WTC11 (cell line): ENCODE measurements at regions not wholly inside any gene's neighbourhood (a gene's known extent, or its start where the extent isn't known, plus 50 kb on each side); places are given as distances from the start of the nearest gene placed in this dataset.

Source experiments
- ATAC-seq: fragments of 200-7000 bp; cut with Tn5 transposase; 2 replicates; pipeline ENCODE4 v1.10.0; 2021; ENCODE audit warnings: mild to moderate bottlenecking, moderate library complexity
- CTCF ChIA-PET: fragments of 300-600 bp; sonication (Branson Sonifier 250); formaldehyde crosslinking; loops from one replicate; lab custom pipeline; 2021; ENCODE audit warnings: antibody characterized with exemption; lab: Charles Lee
- POLR2A ChIA-PET: fragments of 350-600 bp; sonication (Branson Sonifier 250); formaldehyde crosslinking; loops from one replicate; lab custom pipeline; 2021; ENCODE audit warnings: antibody characterized with exemption; lab: Charles Lee
- DNase-seq: peaks from one replicate; pipeline ENCODE4 v3.0.0; 2021; ENCODE audit warnings: low spot score
- H3K27ac Mint-ChIP-seq: 2 replicates; pipeline ENCODE4 v1.8.0; 2021; ENCODE audit warnings: mixed read lengths
- H3K27me3 Mint-ChIP-seq: 2 replicates; pipeline ENCODE4 v1.8.0; 2021; ENCODE audit warnings: low read depth, mild to moderate bottlenecking, moderate library complexity, mixed read lengths
- H3K36me3 Mint-ChIP-seq: 2 replicates; pipeline ENCODE4 v1.8.0; 2021; ENCODE audit warnings: mixed read lengths
- H3K4me1 Mint-ChIP-seq: 2 replicates; pipeline ENCODE4 v1.8.0; 2022; ENCODE audit warnings: mixed read lengths
- H3K4me3 Mint-ChIP-seq: 2 replicates; pipeline ENCODE4 v1.8.0; 2021; ENCODE audit warnings: mild to moderate bottlenecking, moderate library complexity, mixed read lengths
- H3K9me3 Mint-ChIP-seq: 2 replicates; pipeline ENCODE4 v1.8.0; 2021; ENCODE audit warnings: mixed read lengths
- EMX1 ChIP-seq: fragments of 250-450 bp; sonication (Bioruptor Pico); IDR thresholded peaks from 2 replicates; pipeline ENCODE4 v1.8.0; 2021; ENCODE audit warnings: mild to moderate bottlenecking
- FOXJ3 ChIP-seq: sonication (generic); formaldehyde crosslinking; IDR thresholded peaks from 2 replicates; pipeline ENCODE4 v1.9.0; 2021; ENCODE audit warnings: missing genetic modification reagents, mild to moderate bottlenecking, borderline replicate concordance
- FOXK1 ChIP-seq: sonication (generic); formaldehyde crosslinking; IDR thresholded peaks from 2 replicates; pipeline ENCODE4 v1.8.0; 2022; ENCODE audit warnings: mild to moderate bottlenecking, moderate library complexity, missing genetic modification reagents
- IRF2 ChIP-seq: sonication (generic); formaldehyde crosslinking; IDR thresholded peaks from 2 replicates; pipeline ENCODE4 v1.8.0; 2022; ENCODE audit warnings: low read depth, missing genetic modification reagents, borderline replicate concordance
- MYBL2 ChIP-seq: sonication (generic); formaldehyde crosslinking; IDR thresholded peaks from 2 replicates; pipeline ENCODE4 v1.8.1; 2023; ENCODE audit warnings: mild to moderate bottlenecking, moderate library complexity, missing genetic modification reagents
- NR2C2 ChIP-seq: sonication (generic); formaldehyde crosslinking; IDR thresholded peaks from 2 replicates; pipeline ENCODE4 v1.8.0; 2022; ENCODE audit warnings: mild to moderate bottlenecking, missing genetic modification reagents
- NR3C1 ChIP-seq: sonication (generic); formaldehyde crosslinking; conservative IDR thresholded peaks from 2 replicates; pipeline ENCODE4 v1.8.1; 2023; ENCODE audit warnings: low read depth, mild to moderate bottlenecking, missing genetic modification reagents
- RELA ChIP-seq: sonication (generic); formaldehyde crosslinking; IDR thresholded peaks from 2 replicates; pipeline ENCODE4 v1.8.1; 2022; ENCODE audit warnings: missing genetic modification reagents, mild to moderate bottlenecking, borderline replicate concordance
- ZNF317 ChIP-seq: sonication (generic); formaldehyde crosslinking; IDR thresholded peaks from 2 replicates; pipeline ENCODE4 v1.8.1; 2023; ENCODE audit warnings: low read depth, mild to moderate bottlenecking, moderate library complexity, missing genetic modification reagents, borderline replicate concordance
- ZNF423 ChIP-seq: fragments of 250-450 bp; sonication (Bioruptor Pico); IDR thresholded peaks from 2 replicates; pipeline ENCODE4 v2.1.2; 2022; ENCODE audit warnings: mild to moderate bottlenecking, moderate library complexity
- TF ChIP-seq, protein P1 (sequence below): fragments of 250-450 bp; sonication (Bioruptor Pico); IDR thresholded peaks from 2 replicates; pipeline ENCODE4 v1.8.0; 2021; ENCODE audit warnings: mild to moderate bottlenecking
- TF ChIP-seq, protein P2 (sequence below): sonication (generic); formaldehyde crosslinking; IDR thresholded peaks from 2 replicates; pipeline ENCODE4 v1.8.1; 2023; ENCODE audit warnings: mild to moderate bottlenecking, missing genetic modification reagents
- TF ChIP-seq, protein P3 (sequence below): sonication (generic); formaldehyde crosslinking; IDR thresholded peaks from 2 replicates; pipeline ENCODE4 v1.8.0; 2022; ENCODE audit warnings: mild to moderate bottlenecking, missing genetic modification reagents
- TF ChIP-seq, protein P4 (sequence below): fragments of 250-450 bp; sonication (Bioruptor Pico); IDR thresholded peaks from 2 replicates; pipeline ENCODE4 v1.9.0; 2021; ENCODE audit warnings: mild to moderate bottlenecking
- TF ChIP-seq, protein P5 (sequence below): fragments of 250-450 bp; sonication (Bioruptor Pico); IDR thresholded peaks from 2 replicates; pipeline ENCODE4 v1.9.0; 2021; ENCODE audit warnings: mild to moderate bottlenecking
- TF ChIP-seq, protein P6 (sequence below): sonication (generic); formaldehyde crosslinking; IDR thresholded peaks from 2 replicates; pipeline ENCODE4 v1.8.1; 2023; ENCODE audit warnings: mild to moderate bottlenecking, missing genetic modification reagents, borderline replicate concordance
- TF ChIP-seq, protein P7 (sequence below): fragments of 250-450 bp; sonication (Bioruptor Pico); IDR thresholded peaks from 2 replicates; pipeline ENCODE4 v1.9.0; 2021; ENCODE audit warnings: moderate library complexity, mild to moderate bottlenecking, inconsistent platforms, borderline replicate concordance
- TF ChIP-seq, protein P8 (sequence below): sonication (generic); formaldehyde crosslinking; IDR thresholded peaks from 2 replicates; pipeline ENCODE4 v1.8.0; 2022; ENCODE audit warnings: missing genetic modification reagents

DNA sequence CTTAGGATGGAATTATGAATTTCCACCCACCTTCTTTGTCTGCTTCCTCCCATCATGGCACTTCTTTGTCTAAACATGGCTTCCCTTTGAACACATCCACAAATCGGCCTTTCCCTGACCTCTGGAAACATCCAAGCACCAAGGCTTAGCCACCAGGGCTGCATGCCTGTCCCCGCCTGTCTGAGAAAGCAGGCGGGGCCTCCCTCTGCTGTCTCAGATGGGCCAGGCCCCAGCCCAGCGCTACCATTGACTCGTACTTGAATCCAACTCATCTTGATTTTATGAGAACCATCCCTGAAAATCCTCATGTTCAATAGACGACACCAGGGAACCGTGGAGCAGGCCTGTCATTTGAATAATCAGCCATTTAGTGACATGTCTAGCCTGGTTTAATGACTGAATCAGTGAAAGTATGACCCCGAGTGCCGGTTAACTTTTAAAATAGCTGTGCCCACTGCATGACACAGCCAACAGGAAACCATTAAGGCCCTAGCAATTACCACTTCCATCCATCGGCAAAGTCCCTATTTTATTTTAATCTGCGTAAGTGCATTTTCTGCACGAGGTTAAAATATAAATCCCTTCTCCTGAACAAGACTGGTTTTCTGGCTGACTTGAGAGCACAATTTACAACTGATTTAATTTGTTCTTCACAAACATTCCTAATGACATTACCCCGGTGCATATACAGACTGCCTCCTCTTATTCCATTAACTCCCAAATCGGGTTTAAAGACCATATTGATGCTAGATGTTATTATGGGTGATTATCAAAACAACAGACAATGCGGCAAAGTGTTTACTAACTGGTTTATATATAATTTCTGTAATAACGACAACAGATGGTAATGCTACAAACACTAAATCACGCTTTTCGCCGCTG is 194.7 kb downstream of the BUB3 start (continued):
- TF ChIP-seq, protein P1, sequence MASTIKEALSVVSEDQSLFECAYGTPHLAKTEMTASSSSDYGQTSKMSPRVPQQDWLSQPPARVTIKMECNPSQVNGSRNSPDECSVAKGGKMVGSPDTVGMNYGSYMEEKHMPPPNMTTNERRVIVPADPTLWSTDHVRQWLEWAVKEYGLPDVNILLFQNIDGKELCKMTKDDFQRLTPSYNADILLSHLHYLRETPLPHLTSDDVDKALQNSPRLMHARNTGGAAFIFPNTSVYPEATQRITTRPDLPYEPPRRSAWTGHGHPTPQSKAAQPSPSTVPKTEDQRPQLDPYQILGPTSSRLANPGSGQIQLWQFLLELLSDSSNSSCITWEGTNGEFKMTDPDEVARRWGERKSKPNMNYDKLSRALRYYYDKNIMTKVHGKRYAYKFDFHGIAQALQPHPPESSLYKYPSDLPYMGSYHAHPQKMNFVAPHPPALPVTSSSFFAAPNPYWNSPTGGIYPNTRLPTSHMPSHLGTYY (CRISPR knock-in tag), result no peak
- TF ChIP-seq, protein P2, sequence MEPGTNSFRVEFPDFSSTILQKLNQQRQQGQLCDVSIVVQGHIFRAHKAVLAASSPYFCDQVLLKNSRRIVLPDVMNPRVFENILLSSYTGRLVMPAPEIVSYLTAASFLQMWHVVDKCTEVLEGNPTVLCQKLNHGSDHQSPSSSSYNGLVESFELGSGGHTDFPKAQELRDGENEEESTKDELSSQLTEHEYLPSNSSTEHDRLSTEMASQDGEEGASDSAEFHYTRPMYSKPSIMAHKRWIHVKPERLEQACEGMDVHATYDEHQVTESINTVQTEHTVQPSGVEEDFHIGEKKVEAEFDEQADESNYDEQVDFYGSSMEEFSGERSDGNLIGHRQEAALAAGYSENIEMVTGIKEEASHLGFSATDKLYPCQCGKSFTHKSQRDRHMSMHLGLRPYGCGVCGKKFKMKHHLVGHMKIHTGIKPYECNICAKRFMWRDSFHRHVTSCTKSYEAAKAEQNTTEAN (CRISPR knock-in tag), result no peak
- TF ChIP-seq, protein P3, sequence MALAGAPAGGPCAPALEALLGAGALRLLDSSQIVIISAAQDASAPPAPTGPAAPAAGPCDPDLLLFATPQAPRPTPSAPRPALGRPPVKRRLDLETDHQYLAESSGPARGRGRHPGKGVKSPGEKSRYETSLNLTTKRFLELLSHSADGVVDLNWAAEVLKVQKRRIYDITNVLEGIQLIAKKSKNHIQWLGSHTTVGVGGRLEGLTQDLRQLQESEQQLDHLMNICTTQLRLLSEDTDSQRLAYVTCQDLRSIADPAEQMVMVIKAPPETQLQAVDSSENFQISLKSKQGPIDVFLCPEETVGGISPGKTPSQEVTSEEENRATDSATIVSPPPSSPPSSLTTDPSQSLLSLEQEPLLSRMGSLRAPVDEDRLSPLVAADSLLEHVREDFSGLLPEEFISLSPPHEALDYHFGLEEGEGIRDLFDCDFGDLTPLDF (CRISPR knock-in tag), result no peak
- TF ChIP-seq FOXK1 (no peak), ZNF317 (CRISPR knock-in tag) (no peak), IRF2 (CRISPR knock-in tag) (no peak), RELA (CRISPR knock-in tag) (no peak)
- TF ChIP-seq, protein P4, sequence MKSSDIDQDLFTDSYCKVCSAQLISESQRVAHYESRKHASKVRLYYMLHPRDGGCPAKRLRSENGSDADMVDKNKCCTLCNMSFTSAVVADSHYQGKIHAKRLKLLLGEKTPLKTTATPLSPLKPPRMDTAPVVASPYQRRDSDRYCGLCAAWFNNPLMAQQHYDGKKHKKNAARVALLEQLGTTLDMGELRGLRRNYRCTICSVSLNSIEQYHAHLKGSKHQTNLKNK (CRISPR knock-in tag), result no peak
- TF ChIP-seq, all 79 proteins: peak for 0

DNA sequence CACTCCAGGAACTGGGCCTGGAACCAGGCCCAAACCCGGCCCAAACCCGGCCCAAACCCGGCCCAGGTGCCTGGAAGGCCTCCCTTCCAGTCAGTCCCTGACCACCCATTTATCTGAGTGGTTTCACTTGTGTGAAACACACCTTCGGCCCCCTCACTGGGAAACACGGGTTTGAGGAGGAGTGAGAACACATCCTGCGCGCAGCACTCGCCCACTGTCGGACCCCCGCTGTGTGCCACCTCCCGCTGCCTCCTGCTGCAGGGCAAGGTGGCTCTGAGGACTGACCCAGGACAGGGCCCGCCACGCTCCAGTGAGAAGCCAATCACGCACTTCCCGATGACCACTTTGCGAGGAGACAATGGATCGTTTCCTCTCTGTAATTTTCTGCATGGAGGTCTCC is 197.5 kb downstream of the BUB3 start:
- ChIA-PET CTCF (no interaction called here), POLR2A (no interaction called here)
- ATAC-seq (no peak), DNase-seq (no peak)
- no peak overlapping the region for H3K4me3 Mint-ChIP-seq
- H3K4me1 Mint-ChIP-seq, result peaks cover 16% of the 10 kb centered on the region
- H3K9me3 Mint-ChIP-seq, result no peaks in the 10 kb centered on the region
- H3K36me3 Mint-ChIP-seq, result no peaks in the 10 kb centered on the region
- no peak overlapping the region for H3K27ac Mint-ChIP-seq
- H3K27me3 Mint-ChIP-seq, result no peaks in the 10 kb centered on the region
- TF ChIP-seq ZNF423 (CRISPR knock-in tag) (no peak), NR3C1 (CRISPR knock-in tag) (no peak), MYBL2 (CRISPR knock-in tag) (no peak), EMX1 (no peak), NR2C2 (CRISPR knock-in tag) (no peak), FOXJ3 (CRISPR knock-in tag) (no peak)
- TF ChIP-seq, protein P5, sequence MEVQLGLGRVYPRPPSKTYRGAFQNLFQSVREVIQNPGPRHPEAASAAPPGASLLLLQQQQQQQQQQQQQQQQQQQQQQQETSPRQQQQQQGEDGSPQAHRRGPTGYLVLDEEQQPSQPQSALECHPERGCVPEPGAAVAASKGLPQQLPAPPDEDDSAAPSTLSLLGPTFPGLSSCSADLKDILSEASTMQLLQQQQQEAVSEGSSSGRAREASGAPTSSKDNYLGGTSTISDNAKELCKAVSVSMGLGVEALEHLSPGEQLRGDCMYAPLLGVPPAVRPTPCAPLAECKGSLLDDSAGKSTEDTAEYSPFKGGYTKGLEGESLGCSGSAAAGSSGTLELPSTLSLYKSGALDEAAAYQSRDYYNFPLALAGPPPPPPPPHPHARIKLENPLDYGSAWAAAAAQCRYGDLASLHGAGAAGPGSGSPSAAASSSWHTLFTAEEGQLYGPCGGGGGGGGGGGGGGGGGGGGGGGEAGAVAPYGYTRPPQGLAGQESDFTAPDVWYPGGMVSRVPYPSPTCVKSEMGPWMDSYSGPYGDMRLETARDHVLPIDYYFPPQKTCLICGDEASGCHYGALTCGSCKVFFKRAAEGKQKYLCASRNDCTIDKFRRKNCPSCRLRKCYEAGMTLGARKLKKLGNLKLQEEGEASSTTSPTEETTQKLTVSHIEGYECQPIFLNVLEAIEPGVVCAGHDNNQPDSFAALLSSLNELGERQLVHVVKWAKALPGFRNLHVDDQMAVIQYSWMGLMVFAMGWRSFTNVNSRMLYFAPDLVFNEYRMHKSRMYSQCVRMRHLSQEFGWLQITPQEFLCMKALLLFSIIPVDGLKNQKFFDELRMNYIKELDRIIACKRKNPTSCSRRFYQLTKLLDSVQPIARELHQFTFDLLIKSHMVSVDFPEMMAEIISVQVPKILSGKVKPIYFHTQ, result no peak
- TF ChIP-seq, protein P6, sequence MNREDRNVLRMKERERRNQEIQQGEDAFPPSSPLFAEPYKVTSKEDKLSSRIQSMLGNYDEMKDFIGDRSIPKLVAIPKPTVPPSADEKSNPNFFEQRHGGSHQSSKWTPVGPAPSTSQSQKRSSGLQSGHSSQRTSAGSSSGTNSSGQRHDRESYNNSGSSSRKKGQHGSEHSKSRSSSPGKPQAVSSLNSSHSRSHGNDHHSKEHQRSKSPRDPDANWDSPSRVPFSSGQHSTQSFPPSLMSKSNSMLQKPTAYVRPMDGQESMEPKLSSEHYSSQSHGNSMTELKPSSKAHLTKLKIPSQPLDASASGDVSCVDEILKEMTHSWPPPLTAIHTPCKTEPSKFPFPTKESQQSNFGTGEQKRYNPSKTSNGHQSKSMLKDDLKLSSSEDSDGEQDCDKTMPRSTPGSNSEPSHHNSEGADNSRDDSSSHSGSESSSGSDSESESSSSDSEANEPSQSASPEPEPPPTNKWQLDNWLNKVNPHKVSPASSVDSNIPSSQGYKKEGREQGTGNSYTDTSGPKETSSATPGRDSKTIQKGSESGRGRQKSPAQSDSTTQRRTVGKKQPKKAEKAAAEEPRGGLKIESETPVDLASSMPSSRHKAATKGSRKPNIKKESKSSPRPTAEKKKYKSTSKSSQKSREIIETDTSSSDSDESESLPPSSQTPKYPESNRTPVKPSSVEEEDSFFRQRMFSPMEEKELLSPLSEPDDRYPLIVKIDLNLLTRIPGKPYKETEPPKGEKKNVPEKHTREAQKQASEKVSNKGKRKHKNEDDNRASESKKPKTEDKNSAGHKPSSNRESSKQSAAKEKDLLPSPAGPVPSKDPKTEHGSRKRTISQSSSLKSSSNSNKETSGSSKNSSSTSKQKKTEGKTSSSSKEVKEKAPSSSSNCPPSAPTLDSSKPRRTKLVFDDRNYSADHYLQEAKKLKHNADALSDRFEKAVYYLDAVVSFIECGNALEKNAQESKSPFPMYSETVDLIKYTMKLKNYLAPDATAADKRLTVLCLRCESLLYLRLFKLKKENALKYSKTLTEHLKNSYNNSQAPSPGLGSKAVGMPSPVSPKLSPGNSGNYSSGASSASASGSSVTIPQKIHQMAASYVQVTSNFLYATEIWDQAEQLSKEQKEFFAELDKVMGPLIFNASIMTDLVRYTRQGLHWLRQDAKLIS (CRISPR knock-in tag), result no peak
- TF ChIP-seq, protein P7, sequence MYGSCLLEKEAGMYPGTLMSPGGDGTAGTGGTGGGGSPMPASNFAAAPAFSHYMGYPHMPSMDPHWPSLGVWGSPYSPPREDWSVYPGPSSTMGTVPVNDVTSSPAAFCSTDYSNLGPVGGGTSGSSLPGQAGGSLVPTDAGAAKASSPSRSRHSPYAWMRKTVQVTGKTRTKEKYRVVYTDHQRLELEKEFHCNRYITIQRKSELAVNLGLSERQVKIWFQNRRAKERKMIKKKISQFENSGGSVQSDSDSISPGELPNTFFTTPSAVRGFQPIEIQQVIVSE, result no peak
- TF ChIP-seq, protein P8, sequence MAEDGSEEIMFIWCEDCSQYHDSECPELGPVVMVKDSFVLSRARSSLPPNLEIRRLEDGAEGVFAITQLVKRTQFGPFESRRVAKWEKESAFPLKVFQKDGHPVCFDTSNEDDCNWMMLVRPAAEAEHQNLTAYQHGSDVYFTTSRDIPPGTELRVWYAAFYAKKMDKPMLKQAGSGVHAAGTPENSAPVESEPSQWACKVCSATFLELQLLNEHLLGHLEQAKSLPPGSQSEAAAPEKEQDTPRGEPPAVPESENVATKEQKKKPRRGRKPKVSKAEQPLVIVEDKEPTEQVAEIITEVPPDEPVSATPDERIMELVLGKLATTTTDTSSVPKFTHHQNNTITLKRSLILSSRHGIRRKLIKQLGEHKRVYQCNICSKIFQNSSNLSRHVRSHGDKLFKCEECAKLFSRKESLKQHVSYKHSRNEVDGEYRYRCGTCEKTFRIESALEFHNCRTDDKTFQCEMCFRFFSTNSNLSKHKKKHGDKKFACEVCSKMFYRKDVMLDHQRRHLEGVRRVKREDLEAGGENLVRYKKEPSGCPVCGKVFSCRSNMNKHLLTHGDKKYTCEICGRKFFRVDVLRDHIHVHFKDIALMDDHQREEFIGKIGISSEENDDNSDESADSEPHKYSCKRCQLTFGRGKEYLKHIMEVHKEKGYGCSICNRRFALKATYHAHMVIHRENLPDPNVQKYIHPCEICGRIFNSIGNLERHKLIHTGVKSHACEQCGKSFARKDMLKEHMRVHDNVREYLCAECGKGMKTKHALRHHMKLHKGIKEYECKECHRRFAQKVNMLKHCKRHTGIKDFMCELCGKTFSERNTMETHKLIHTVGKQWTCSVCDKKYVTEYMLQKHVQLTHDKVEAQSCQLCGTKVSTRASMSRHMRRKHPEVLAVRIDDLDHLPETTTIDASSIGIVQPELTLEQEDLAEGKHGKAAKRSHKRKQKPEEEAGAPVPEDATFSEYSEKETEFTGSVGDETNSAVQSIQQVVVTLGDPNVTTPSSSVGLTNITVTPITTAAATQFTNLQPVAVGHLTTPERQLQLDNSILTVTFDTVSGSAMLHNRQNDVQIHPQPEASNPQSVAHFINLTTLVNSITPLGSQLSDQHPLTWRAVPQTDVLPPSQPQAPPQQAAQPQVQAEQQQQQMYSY (CRISPR knock-in tag), result no peak
- TF ChIP-seq, all 79 proteins: peak for 0
